Heart left ventricle (tissue), 16 donors: ENCODE measurements at regions not wholly inside any gene's neighbourhood (a gene's known extent, or its start where the extent isn't known, plus 50 kb on each side); places are given as distances from the start of the nearest gene placed in this dataset.

Experiments
- ATAC-seq, 4 donors: fragments of 200-7000 bp; cut with Tn5 transposase; one replicate each; pipeline ENCODE4 v1.9.1; 2020 to 2022; ENCODE audit warnings: moderate library complexity in 4 of 4, mild to moderate bottlenecking in 3 of 4, moderate number of reproducible peaks in 1 of 4
- DNase-seq, 5 donors: peaks; one replicate each; pipeline ENCODE4 v3.0.0-alpha.2; 2020
- H3K27ac ChIP-seq, 12 donors: fragments of 200-600 bp; sonication (generic) in 4 of 12; one replicate each; pipeline versions ENCODE4 v1.5.0 to v1.8.0; 2016 to 2022; ENCODE audit warnings: mild to moderate bottlenecking in 2 of 12
- H3K27me3 ChIP-seq, 9 donors: fragments of 200-600 bp; sonication (generic) in 2 of 9; one replicate each; pipeline versions ENCODE4 v1.5.1 to v1.8.0; 2016 to 2022; ENCODE audit warnings: mild to moderate bottlenecking in 3 of 9
- H3K36me3 ChIP-seq, 9 donors: fragments of 200-600 bp; sonication (generic) in 2 of 9; one replicate each; pipeline versions ENCODE4 v1.5.0 to v1.8.0; 2018 to 2022; ENCODE audit warnings: mild to moderate bottlenecking in 2 of 9
- H3K4me1 ChIP-seq, 12 donors: fragments of 200-600 bp; sonication (generic) in 4 of 12; one replicate each; pipeline versions ENCODE4 v1.5.0 to v1.8.0; 2016 to 2022; ENCODE audit warnings: mild to moderate bottlenecking in 3 of 12
- H3K4me3 ChIP-seq, 12 donors: fragments of 200-600 bp; sonication (generic) in 4 of 12; one replicate each; pipeline versions ENCODE4 v1.5.0 to v1.8.0; 2017 to 2022; ENCODE audit warnings: mild to moderate bottlenecking in 9 of 12, moderate library complexity in 4 of 12
- H3K9me3 ChIP-seq, 12 donors: fragments of 200-600 bp; sonication (generic) in 4 of 12; one replicate each; pipeline versions ENCODE4 v1.5.0 to v1.8.0; 2016 to 2022; ENCODE audit warnings: mild to moderate bottlenecking in 1 of 12
- CTCF ChIP-seq, 12 donors: fragments of 200-600 bp; sonication (generic) in 4 of 12; IDR thresholded peaks; one replicate each; pipeline versions ENCODE4 v1.5.0 to v1.8.0; 2018 to 2022; ENCODE audit warnings: antibody characterized with exemption in 12 of 12, mild to moderate bottlenecking in 5 of 12
- POLR2A ChIP-seq, 2 donors: fragments of 450-650 bp; IDR thresholded peaks; one replicate each; pipeline ENCODE4 v1.6.1; 2017; ENCODE audit warnings: antibody characterized with exemption in 2 of 2, mild to moderate bottlenecking in 2 of 2, moderate library complexity in 2 of 2
- WGBS, 4 donors: extraction: QIAGEN DNeasy Blood & Tissue Kit in 2 of 4; methylation state at CpG; one replicate each; pipeline versions ENCODE4 v1.1.5 to v1.1.7; 2013 to 2018; 5-methylcytosine and 5-hydroxymethylcytosine counted together
- intact Hi-C, 10 donors: fragments of 100-400 bp; cut with DNase I; formaldehyde crosslinking; loops; one replicate each; pipeline versions ENCODE4 v1.11.1 to v1.14.2; 2022
- donor health status: ischemic (EF 13 %, LVEDD 7.1; RV severe dilation, severe dysfunction).
- donor health status: healthy with polysubstance abuse.
- donor health status: DM: no; HTN: yes; CAD: no.
- donor health status: DM: no; HTN: no; CAD: no.
- donor health status: ischemic (EF 25% LVEDD 6.9; RV normal size, moderate dysfunction).
- donor health status: ischemic (EF 25% LVEDD 5.7; RV mildly dilated, moderate dysfunction).
- donor health status: healthy.
- donor health status: DM: yes; HTN: yes; CAD: no.
- donor health status: ischemic (EF 35%, LVEDD 5.7; RV mildly dilated, moderate dysfunction).
- donor health status: nonischemic (EF 11% LVEDD 7.7; RV severe dilation, severe dysfunction).
- donor health status: DM: yes; HTN: yes; CAD: no.
- donor health status: PGD.
- donor health status: ischemic (EF 29% LVEDD 5.4; RV normal size, mild dysfunction).
- donor health status: nonischemic (EF 23%, LVEDD 6.1; RV moderate dilation, normal function).

GRCh38 chr15:95454403-95455262, 875.9 kb upstream of the NR2F2 start:
- H3K36me3 ChIP-seq = no peaks in the 10 kb centered on the region
- no peak for TF ChIP-seq POLR2A (IDR thresholded peaks at IDR 0.05)
- no peak for TF ChIP-seq CTCF (IDR thresholded peaks at IDR 0.05)
- no peak overlapping the region for H3K4me3 ChIP-seq
- ATAC-seq = no peak
- H3K27me3 ChIP-seq = no peaks in the 10 kb centered on the region
- no peaks in the 10 kb centered on the region for H3K9me3 ChIP-seq
- H3K4me1 ChIP-seq = peaks cover 0 to 27% (median 11%) of the 10 kb centered on the region in 12 donors
- WGBS, 4 donors = 85 to 94% (median 90%) methylated on average over 10 of the region's 10 CpGs
- DNase-seq = no peak
- intact Hi-C loops = loop anchor here in 3 of 10 donors (10.0 kb wide), 4 partner anchors 130 to 870 kb away; no protein-coding TSS in a partner anchor
- no peak overlapping the region for H3K27ac ChIP-seq

- Histone ChIP-seq H3K36me3 (no peaks in the 10 kb centered on the region), H3K27ac (peak overlapping the region in 10 of 12 donors; percentile 18 to 72 (median 51)), H3K4me3 (no peak overlapping the region), H3K27me3 (no peaks in the 10 kb centered on the region), H3K9me3 (no peaks in the 10 kb centered on the region), H3K4me1 (peaks cover 0 to 32% (median 13%) of the 10 kb centered on the region in 12 donors)
- peak in 4 of 5 donors; percentile 41 to 58 (median 50) for DNase-seq
- 51 to 64% (median 56%) methylated on average over 7 of the region's 7 CpGs for WGBS, 4 donors
- TF ChIP-seq POLR2A (IDR thresholded peaks at IDR 0.05) (no peak), CTCF (IDR thresholded peaks at IDR 0.05) (no peak)
- intact Hi-C loops = loop anchor here in 3 of 10 donors (10.0 kb wide), 4 partner anchors 133 to 867 kb away; no protein-coding TSS in a partner anchor
- ATAC-seq = peak in 2 of 4 donors; percentile 41 to 60
Observed at GRCh38 chr15:95457520-95457919, 873.0 kb upstream of the NR2F2 start.

- intact Hi-C loops = loop anchor here in 3 of 10 donors (10.0 kb wide), 4 partner anchors 134 to 866 kb away; no protein-coding TSS in a partner anchor
- H3K4me1 ChIP-seq = peaks cover 0 to 32% (median 13%) of the 10 kb centered on the region in 12 donors
- DNase-seq = peak in 1 of 5 donors; percentile 29
- H3K36me3 ChIP-seq = no peaks in the 10 kb centered on the region
- H3K27me3 ChIP-seq = no peaks in the 10 kb centered on the region
- no peak overlapping the region for H3K4me3 ChIP-seq
- H3K27ac ChIP-seq = peak overlapping the region; percentile 8 to 73 (median 54)
- ATAC-seq = peak in 2 of 4 donors; percentile 78 to 85
- 36 to 58% (median 38%) methylated on average over 2 of the region's 2 CpGs for WGBS, 4 donors
- no peak for TF ChIP-seq POLR2A (IDR thresholded peaks at IDR 0.05)
- peak in 2 of 12 donors; percentile 14 to 16 for TF ChIP-seq CTCF (IDR thresholded peaks at IDR 0.05)
- no peaks in the 10 kb centered on the region for H3K9me3 ChIP-seq
Observed at GRCh38 chr15:95458721-95459120, 871.8 kb upstream of the NR2F2 start.

- H3K36me3 ChIP-seq = no peaks in the 10 kb centered on the region
- H3K27ac ChIP-seq = peak overlapping the region in 11 of 12 donors; percentile 1 to 73 (median 50)
- TF ChIP-seq POLR2A (IDR thresholded peaks at IDR 0.05) (no peak), CTCF (IDR thresholded peaks at IDR 0.05) (no peak)
- 41 to 54% (median 48%) methylated on average over 4 of the region's 4 CpGs for WGBS, 4 donors
- H3K4me1 ChIP-seq = peaks cover 0 to 32% (median 13%) of the 10 kb centered on the region in 12 donors
- intact Hi-C loops = loop anchor here in 3 of 10 donors (10.0 kb wide), 4 partner anchors 134 to 866 kb away; no protein-coding TSS in a partner anchor
- ATAC-seq (peak in 3 of 4 donors; percentile 44 to 82 (median 81)), DNase-seq (no peak)
- H3K9me3 ChIP-seq = no peaks in the 10 kb centered on the region
- no peak overlapping the region for H3K4me3 ChIP-seq
- no peaks in the 10 kb centered on the region for H3K27me3 ChIP-seq
Observed at GRCh38 chr15:95459273-95459672, 871.2 kb upstream of the NR2F2 start.
